HG02973 (cell line): ENCODE measurements at regions not wholly inside any gene's neighbourhood (a gene's known extent, or its start where the extent isn't known, plus 50 kb on each side); places are given as distances from the start of the nearest gene placed in this dataset.

Source experiments
- ATAC-seq: cut with Tn5 transposase; IDR thresholded peaks from one replicate; pipeline ENCODE4 v1.9.1; 2021; ENCODE audit warnings: moderate library complexity; ENCODE audit not compliant: unreplicated experiment

- ATAC-seq, result no peak
These were observed 239.3 kb downstream of the HAUS1 start for GRCh38 chr18:46343456-46343855.

- ATAC-seq, result peak; percentile 75
These were observed 239.8 kb downstream of the HAUS1 start for GRCh38 chr18:46343931-46344372.

GRCh38 chr18:46344416-46345180 lies 240.4 kb downstream of the HAUS1 start:
- no peak for ATAC-seq

- ATAC-seq, result no peak
These were observed 240.9 kb downstream of the HAUS1 start for GRCh38 chr18:46345181-46345465.

- ATAC-seq, result no peak
These were observed 242.0 kb downstream of the HAUS1 start for GRCh38 chr18:46346213-46346612.

GRCh38 chr18:46346896-46347630 lies 242.9 kb downstream of the HAUS1 start:
- no peak for ATAC-seq

GRCh38 chr18:46350598-46351159 lies 246.5 kb downstream of the HAUS1 start:
- ATAC-seq, result no peak

GRCh38 chr18:46352520-46353250 lies 248.5 kb downstream of the HAUS1 start:
- ATAC-seq, result no peak

GRCh38 chr18:46353460-46353859 lies 249.3 kb downstream of the HAUS1 start:
- ATAC-seq, result no peak

GRCh38 chr18:46356278-46357033 lies 252.3 kb downstream of the HAUS1 start:
- no peak for ATAC-seq

GRCh38 chr18:46360102-46360699 lies 256.0 kb downstream of the HAUS1 start:
- no peak for ATAC-seq

- ATAC-seq, result no peak
These were observed 256.7 kb downstream of the HAUS1 start for GRCh38 chr18:46360866-46361265.

GRCh38 chr18:46362533-46362932 lies 258.3 kb downstream of the HAUS1 start:
- ATAC-seq, result no peak

- no peak for ATAC-seq
These were observed 259.9 kb downstream of the HAUS1 start for GRCh38 chr18:46364048-46364447.

- ATAC-seq, result no peak
These were observed 262.0 kb downstream of the HAUS1 start for GRCh38 chr18:46366201-46366600.

GRCh38 chr18:46366751-46367376 lies 262.7 kb downstream of the HAUS1 start:
- ATAC-seq, result no peak

- ATAC-seq, result no peak
These were observed 265.1 kb downstream of the HAUS1 start for GRCh38 chr18:46369323-46369722.

- ATAC-seq, result no peak
These were observed 266.7 kb downstream of the HAUS1 start for GRCh38 chr18:46370898-46371297.

GRCh38 chr18:46372670-46373069 lies 268.5 kb downstream of the HAUS1 start:
- no peak for ATAC-seq

GRCh38 chr18:46373131-46373530 lies 268.9 kb downstream of the HAUS1 start:
- no peak for ATAC-seq
